Stimulated activated naive B cell treated with anti-CD40 and anti-IgM and Interleukin-4, amounts not matched to agents 10 μg/mL and 1 μg/mL and 100 μg/mL, for 72 hours (primary cell): ENCODE measurements at regions not wholly inside any gene's neighbourhood (a gene's known extent, or its start where the extent isn't known, plus 50 kb on each side); places are given as distances from the start of the nearest gene placed in this dataset.
"Not testable (repeated sequence)": the region's sequence is repeated elsewhere in the genome, so short reads cannot be mapped to it uniquely, and the experiment has no call there.

ENCODE experiments used
- ATAC-seq, 2 donors: fragments of 150-1000 bp; cut with Tn5 transposase; replicated peaks; 2 replicates each; pipeline ENCODE4 v1.10.0; 2021; ENCODE audit warnings: moderate library complexity in 1 of 2
- DNase-seq: peaks from one replicate; pipeline ENCODE4 v3.0.0; 2021
- H3K27ac Mint-ChIP-seq: one replicate; pipeline ENCODE4 v1.8.0; 2022; ENCODE audit warnings: mild to moderate bottlenecking, mixed read lengths
- H3K27me3 Mint-ChIP-seq, 2 donors: one replicate each; pipeline ENCODE4 v1.8.0; 2022; ENCODE audit warnings: mixed read lengths in 2 of 2
- H3K36me3 Mint-ChIP-seq, 2 donors: one replicate each; pipeline ENCODE4 v1.8.0; 2022; ENCODE audit warnings: mixed read lengths in 2 of 2, mild to moderate bottlenecking in 1 of 2
- H3K4me1 Mint-ChIP-seq, 2 donors: one replicate each; pipeline ENCODE4 v1.8.0; 2022; ENCODE audit warnings: mixed read lengths in 2 of 2, mild to moderate bottlenecking in 1 of 2
- H3K4me3 Mint-ChIP-seq, 2 donors: one replicate each; pipeline ENCODE4 v1.8.0; 2022; ENCODE audit warnings: mild to moderate bottlenecking in 2 of 2, mixed read lengths in 2 of 2, moderate library complexity in 1 of 2
- H3K9me3 Mint-ChIP-seq, 2 donors: one replicate each; pipeline ENCODE4 v1.8.0; 2022; ENCODE audit warnings: mixed read lengths in 2 of 2, mild to moderate bottlenecking in 1 of 2

DNA sequence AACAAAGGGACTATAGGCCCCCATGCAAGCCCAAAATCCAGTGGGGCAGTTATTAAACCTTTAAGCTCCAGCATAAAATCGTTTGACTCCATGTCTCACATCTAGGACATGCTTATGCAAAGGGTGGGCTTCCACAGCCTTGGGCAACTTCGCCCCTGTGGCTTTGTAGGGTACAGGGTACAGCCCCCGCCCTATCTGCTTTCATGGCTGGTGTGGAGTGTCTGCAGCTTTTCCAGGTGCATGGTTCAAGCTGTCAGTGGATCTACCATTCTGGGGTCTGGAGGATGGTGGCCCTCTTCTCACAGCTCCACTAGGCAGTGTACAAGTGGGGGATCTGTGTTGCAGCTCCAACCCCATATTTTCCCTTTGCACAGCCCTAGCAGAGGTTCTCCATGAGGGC is 559.8 kb upstream of the TECRL start:
- Mint-ChIP-seq H3K36me3 (no peaks in the 10 kb centered on the region), H3K27ac (no peak overlapping the region), H3K4me3 (no peak overlapping the region), H3K9me3 (peaks cover 5 to 8% of the 10 kb centered on the region in 2 donors), H3K27me3 (no peaks in the 10 kb centered on the region), H3K4me1 (no peaks in the 10 kb centered on the region)
- ATAC-seq (no peak), DNase-seq (no peak)

DNA sequence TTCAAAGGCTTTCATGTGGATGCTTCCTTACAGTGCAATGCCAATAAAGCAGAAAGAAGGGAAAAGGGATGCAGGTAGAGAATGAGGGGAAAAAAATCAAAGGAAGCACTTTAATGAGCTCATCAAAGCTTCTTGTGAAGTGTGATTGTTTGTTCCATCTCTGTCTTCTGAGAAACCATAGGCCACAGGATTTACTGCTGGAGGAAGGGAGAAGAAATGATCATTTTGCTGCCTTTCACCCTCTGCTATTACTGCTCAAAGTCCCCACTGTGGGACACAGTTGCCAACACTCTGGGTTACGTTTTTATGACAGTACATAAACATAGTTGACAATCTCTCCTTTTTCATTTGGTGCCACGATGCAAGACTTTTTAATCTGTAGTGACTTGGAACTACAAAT is 558.0 kb upstream of the TECRL start:
- Mint-ChIP-seq H3K36me3 (no peaks in the 10 kb centered on the region), H3K4me3 (no peak overlapping the region), H3K4me1 (no peaks in the 10 kb centered on the region), H3K27me3 (no peaks in the 10 kb centered on the region), H3K27ac (no peak overlapping the region), H3K9me3 (peaks cover 5 to 8% of the 10 kb centered on the region in 2 donors)
- ATAC-seq (no peak), DNase-seq (no peak)

DNA sequence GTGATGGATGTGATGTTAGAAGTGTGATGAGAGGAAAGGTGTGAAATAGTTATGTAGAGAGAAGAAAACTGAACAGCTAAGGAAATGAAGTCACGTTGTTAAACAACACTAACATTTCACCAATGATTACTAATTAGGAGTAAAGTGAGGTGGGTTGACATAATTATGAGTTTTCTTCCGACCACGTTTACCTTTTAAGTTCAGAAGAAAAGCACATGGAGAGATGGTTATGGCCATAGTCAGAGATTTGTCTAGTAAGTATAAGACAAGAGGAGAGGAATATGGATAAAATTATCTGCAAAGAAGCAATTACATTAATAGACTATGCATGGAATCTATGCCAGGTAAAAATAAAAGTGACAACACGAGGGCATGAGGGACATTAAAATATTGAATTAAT is 551.3 kb upstream of the TECRL start:
- Mint-ChIP-seq H3K9me3 (peaks cover 0 to 4% of the 10 kb centered on the region in 2 donors), H3K36me3 (no peaks in the 10 kb centered on the region), H3K4me1 (no peaks in the 10 kb centered on the region), H3K27me3 (no peaks in the 10 kb centered on the region), H3K4me3 (no peak overlapping the region), H3K27ac (no peak overlapping the region)
- DNase-seq: no peak
- no peak for ATAC-seq

DNA sequence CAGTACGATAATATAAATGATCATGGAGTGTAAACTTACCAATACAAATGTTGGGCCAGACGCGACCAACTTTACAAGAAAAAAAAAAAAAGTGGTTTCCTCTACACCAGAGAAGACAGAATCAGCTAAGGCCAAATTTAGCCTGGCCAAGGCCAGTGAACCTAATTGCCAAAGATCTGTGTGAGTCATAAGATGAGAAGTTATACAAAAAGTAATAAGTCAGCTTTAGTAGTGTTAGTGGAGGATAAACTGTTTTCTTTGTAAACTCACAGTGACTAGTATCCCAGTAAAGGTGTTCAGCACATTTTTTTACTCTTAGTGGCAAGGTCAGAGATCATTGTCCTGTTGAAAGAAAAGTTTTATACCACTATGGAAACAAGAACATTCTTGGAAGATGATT is 531.4 kb upstream of the TECRL start:
- no peak overlapping the region for H3K4me3 Mint-ChIP-seq

DNA sequence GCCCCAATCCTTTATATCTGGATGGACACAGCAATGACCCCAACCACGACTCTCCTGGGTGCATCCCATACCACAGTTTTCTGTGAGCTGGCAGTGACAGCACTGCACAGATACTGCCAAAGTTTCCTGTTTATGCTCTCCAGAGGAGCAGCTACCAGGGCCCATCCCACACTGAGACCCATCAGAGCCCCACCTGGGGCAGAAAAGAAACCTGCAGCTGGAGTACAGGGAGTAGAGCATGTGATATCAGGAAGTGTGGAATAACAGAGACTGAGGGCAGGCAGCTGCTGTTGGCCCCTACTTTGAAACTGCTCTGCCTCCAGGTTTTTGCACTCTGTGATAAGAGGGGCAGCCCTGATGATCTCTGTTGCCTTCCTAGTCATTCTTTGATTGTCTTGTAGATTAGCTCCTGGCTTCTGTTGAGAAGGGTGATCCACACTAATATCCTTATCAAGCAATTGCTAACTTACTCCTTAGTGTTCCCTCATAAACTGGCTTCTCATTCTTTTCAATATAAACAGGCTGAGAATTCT is 526.3 kb upstream of the TECRL start:
- no peak for DNase-seq

More for the DNA sequence above, 531.4 kb upstream of the TECRL start:
- Mint-ChIP-seq H3K36me3 (no peaks in the 10 kb centered on the region), H3K27ac (no peak overlapping the region), H3K4me1 (no peaks in the 10 kb centered on the region), H3K27me3 (no peaks in the 10 kb centered on the region), H3K9me3 (peaks cover 2 to 3% of the 10 kb centered on the region in 2 donors)
- no peak for DNase-seq
- ATAC-seq: no peak

DNA sequence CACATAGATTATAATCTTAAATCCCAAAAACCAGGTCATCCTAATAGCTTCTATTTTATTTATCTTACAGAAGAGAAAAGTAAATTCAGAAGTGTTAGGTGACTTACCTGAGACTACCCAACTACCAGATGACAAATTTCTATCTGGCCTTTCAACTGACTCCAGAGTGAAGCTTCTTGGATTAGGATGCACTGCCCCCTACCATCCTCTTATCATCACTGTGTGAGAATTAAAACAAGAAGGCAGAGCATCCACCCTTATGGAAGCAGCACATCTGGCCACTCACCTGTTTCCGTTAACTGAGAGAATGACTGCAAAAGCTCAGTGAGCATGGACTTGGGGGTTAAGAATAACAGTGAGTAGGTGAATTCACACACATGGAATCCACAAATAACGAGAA is 502.6 kb upstream of the TECRL start:
- Mint-ChIP-seq H3K4me3 (no peak overlapping the region), H3K4me1 (no peaks in the 10 kb centered on the region)

More for the DNA sequence above, 526.3 kb upstream of the TECRL start:
- no peaks in the 10 kb centered on the region for H3K4me1 Mint-ChIP-seq
- H3K9me3 Mint-ChIP-seq: peaks cover 2 to 3% of the 10 kb centered on the region in 2 donors
- no peak overlapping the region for H3K4me3 Mint-ChIP-seq
- H3K27me3 Mint-ChIP-seq: no peaks in the 10 kb centered on the region
- ATAC-seq: no peak
- H3K36me3 Mint-ChIP-seq: no peaks in the 10 kb centered on the region
- no peak overlapping the region for H3K27ac Mint-ChIP-seq

DNA sequence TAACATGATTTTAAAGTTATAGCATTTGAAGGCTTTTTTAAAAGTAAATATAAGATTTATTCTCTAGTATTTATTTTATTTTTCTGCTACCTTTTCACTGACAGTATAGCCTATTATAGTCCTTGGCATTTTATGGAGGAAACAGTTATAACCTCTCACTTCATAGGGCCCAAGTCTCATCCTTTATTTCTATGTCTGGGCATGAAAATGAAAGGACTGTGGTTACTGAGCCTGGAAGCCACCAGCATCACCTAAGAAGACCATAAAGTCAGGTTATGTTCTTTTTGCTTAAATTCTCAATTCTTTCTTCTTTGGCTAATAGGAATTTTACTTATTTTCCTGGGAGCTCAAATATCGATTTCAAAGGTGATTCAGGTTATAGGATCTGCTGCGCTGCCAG is 494.7 kb upstream of the TECRL start:
- Mint-ChIP-seq H3K4me3 (no peak overlapping the region), H3K4me1 (no peaks in the 10 kb centered on the region), H3K36me3 (no peaks in the 10 kb centered on the region), H3K9me3 (peaks cover 0 to 3% of the 10 kb centered on the region in 2 donors), H3K27ac (no peak overlapping the region), H3K27me3 (no peaks in the 10 kb centered on the region)
- no peak for DNase-seq
- no peak for ATAC-seq

More for the DNA sequence above, 502.6 kb upstream of the TECRL start:
- ATAC-seq (no peak), DNase-seq (no peak)
- no peaks in the 10 kb centered on the region for H3K27me3 Mint-ChIP-seq
- peaks cover 3 to 4% of the 10 kb centered on the region in 2 donors for H3K9me3 Mint-ChIP-seq
- no peaks in the 10 kb centered on the region for H3K36me3 Mint-ChIP-seq
- H3K27ac Mint-ChIP-seq: no peak overlapping the region

DNA sequence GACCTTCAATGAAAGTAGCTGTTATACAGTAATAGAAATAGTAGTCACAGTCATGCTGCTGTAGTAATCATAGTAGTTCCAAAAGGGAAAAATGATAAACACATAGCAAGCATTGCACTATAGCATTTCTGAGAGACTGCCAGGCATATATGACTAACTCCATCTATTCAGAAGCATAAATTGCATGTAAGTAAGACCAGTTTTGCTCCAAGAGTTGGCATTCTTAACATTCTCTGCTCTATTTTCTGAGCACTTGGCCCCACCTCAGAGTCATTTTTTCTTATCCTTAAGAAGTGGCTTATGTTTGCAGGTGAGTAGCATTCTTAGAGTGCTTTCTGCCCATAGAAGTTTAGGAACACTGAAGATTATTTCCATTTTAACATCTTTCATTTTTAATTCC is 490.3 kb upstream of the TECRL start:
- H3K36me3 Mint-ChIP-seq: no peaks in the 10 kb centered on the region
- H3K27ac Mint-ChIP-seq: no peak overlapping the region
- H3K4me1 Mint-ChIP-seq: no peaks in the 10 kb centered on the region
- H3K9me3 Mint-ChIP-seq: no peaks in the 10 kb centered on the region
- H3K27me3 Mint-ChIP-seq: no peaks in the 10 kb centered on the region
- DNase-seq: no peak
- no peak for ATAC-seq
- no peak overlapping the region for H3K4me3 Mint-ChIP-seq

DNA sequence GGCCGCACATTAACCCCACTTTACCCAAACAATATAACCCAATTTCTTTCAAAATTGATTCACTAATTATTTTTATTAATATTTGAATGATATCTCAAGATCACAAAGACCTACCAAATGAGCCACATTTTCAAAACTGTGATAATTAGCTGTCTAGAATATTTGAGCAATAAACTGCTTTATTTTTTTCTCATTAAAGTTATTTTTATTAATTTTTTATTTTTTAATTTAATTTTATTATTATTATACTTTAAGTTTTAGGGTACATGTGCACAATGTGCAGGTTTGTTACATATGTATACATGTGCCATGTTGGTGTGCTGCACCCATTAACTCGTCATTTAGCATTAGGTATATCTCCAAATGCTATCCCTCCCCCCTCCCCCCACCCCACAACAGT is 489.8 kb upstream of the TECRL start:
- not testable (repeated sequence) for H3K36me3 Mint-ChIP-seq, DNase-seq, H3K27ac Mint-ChIP-seq, H3K4me3 Mint-ChIP-seq, H3K4me1 Mint-ChIP-seq, H3K27me3 Mint-ChIP-seq, H3K9me3 Mint-ChIP-seq, ATAC-seq

DNA sequence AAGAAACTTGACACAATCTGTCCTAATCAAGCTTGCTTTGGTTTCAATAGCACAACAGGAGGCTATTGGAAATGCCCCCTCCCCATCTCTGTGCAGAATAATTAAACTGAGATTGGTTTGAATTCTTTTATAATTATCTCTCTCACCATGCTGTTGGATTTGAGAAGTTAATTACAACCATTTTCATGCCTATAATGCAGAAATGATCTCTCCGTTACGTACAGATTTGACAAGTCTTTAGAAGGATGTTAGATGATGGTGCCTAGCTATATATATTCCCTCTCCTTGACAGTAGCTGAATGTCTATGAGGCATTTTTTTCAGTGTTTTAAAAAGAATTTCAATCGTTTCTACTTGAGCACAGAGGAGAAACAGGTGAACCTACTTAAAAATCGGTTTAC is 488.4 kb upstream of the TECRL start:
- DNase-seq (no peak), ATAC-seq (no peak)
- no peak overlapping the region for H3K27ac Mint-ChIP-seq
- H3K27me3 Mint-ChIP-seq: no peaks in the 10 kb centered on the region
- no peaks in the 10 kb centered on the region for H3K36me3 Mint-ChIP-seq
- no peaks in the 10 kb centered on the region for H3K4me1 Mint-ChIP-seq
- H3K4me3 Mint-ChIP-seq: no peak overlapping the region
- H3K9me3 Mint-ChIP-seq: no peaks in the 10 kb centered on the region

DNA sequence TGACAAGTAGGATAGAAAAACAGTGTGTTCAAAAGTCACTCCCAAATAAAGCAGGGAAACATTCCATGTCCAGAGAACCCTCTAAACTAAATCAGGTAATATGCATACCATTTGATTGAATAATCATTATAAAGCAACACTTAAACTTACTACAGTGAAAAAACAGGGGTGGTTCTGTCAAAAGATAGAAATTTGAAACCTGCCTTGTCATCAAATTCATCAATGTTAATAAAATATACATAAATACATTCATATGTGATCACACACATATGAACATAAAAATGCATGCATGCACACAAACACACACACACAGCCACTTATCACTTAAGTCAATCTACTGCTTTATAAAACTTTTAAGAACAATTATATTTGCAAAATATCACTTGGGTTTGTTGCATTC is 485.8 kb upstream of the TECRL start:
- DNase-seq: no peak
- no peaks in the 10 kb centered on the region for H3K4me1 Mint-ChIP-seq
- H3K27ac Mint-ChIP-seq: no peak overlapping the region
- no peaks in the 10 kb centered on the region for H3K27me3 Mint-ChIP-seq
- no peaks in the 10 kb centered on the region for H3K9me3 Mint-ChIP-seq
- H3K36me3 Mint-ChIP-seq: no peaks in the 10 kb centered on the region
- no peak overlapping the region for H3K4me3 Mint-ChIP-seq
- ATAC-seq: no peak

DNA sequence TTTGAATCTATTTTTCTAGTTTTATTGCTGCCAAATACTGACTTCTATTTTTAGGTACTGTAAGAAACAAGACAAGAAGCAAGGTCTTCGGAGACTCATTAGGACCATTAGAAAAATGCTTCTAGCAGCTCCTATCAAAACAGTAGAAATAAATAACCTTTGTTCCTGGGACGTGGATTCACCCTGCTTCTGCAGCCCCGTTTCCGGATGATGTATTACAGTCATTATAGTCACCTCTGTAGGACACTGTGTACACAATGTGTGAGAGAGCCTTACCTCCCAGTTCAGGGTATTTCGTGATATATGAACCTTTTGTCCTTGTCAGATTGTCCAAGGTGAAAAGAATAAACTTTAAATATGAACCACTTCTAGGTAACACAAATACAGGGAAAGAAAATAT is 484.0 kb upstream of the TECRL start:
- DNase-seq (no peak), ATAC-seq (no peak)
- no peaks in the 10 kb centered on the region for H3K36me3 Mint-ChIP-seq
- H3K27me3 Mint-ChIP-seq: no peaks in the 10 kb centered on the region
- H3K9me3 Mint-ChIP-seq: peaks cover 0 to 4% of the 10 kb centered on the region in 2 donors
- H3K4me1 Mint-ChIP-seq: no peaks in the 10 kb centered on the region
- no peak overlapping the region for H3K27ac Mint-ChIP-seq
- no peak overlapping the region for H3K4me3 Mint-ChIP-seq

DNA sequence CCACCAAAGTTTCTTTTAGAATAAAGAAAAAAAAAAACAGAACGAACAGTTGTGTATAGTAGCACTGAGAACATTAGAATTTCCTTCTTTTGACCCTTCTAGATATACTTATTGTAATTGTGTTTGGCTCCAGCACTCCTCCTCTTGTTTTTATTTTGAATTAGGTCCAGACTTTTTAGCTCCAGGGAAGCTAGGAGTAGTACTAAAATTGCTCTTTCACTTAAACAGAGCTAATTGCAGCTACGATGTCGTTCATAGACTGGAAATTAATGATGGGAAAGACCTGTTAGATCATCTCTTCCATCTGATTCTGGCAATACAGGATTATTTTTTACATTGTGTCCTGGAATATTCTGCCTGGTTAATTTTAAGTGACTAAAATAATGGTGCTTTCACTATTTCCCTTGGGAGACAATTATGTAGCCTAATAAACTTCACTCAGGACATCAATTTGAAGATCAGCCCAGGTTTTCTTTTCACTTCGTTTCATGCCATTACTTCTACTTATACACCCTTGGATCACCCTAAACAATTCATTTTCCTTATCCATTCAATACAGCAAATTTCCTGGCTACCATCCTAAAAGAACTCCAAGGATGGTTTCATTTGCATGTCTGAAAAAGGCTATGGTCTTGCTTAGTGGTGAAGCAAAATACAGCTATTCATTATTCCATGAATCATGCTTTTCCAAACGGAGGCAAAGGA is 480.8 kb upstream of the TECRL start:
- DNase-seq (no peak), ATAC-seq (no peak)
- H3K36me3 Mint-ChIP-seq: no peaks in the 10 kb centered on the region
- no peaks in the 10 kb centered on the region for H3K27me3 Mint-ChIP-seq
- no peak overlapping the region for H3K27ac Mint-ChIP-seq
- H3K4me3 Mint-ChIP-seq: no peak overlapping the region
- no peaks in the 10 kb centered on the region for H3K4me1 Mint-ChIP-seq
- H3K9me3 Mint-ChIP-seq: peaks cover 2 to 4% of the 10 kb centered on the region in 2 donors

DNA sequence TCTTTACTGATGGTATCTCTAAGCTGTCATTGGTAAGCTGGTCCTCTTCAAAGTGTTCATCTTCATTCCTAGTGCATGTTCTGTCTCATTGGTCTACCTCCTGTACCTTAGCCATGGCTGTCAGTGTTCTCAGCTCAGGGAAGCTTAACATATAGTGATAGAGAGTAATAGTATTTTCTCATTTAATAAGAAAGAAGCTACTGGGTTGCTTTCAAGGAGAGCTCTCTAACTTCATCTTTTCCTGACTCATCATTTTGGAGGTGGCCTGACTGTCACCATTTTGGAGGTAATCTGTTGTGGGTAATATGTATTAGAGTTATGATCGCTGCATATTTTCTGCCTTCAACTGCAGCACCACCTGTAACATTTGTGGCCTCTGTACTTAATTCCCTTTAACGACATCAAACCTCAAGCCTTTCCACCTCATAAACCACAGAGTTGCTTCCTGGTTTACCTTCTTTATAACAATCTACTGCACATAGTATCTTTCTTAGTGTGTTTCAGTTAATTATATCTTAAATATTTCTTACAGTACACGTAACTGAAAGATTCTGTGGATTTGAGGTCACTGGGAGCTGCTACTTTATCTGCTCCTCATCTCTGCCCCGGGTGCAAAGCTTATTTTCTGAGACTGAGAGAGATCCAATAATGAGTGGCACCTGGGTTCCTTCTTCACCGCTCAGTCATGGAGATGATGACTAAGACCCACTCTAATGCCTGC is 474.0 kb upstream of the TECRL start:
- no peak for ATAC-seq
- H3K27me3 Mint-ChIP-seq: no peaks in the 10 kb centered on the region

More for the DNA sequence above, 474.0 kb upstream of the TECRL start:
- peaks cover 0 to 3% of the 10 kb centered on the region in 2 donors for H3K9me3 Mint-ChIP-seq
- H3K4me1 Mint-ChIP-seq: no peaks in the 10 kb centered on the region
- H3K4me3 Mint-ChIP-seq: no peak overlapping the region
- H3K27ac Mint-ChIP-seq: no peak overlapping the region
- DNase-seq: no peak
- H3K36me3 Mint-ChIP-seq: no peaks in the 10 kb centered on the region
